HCT116 (cell line): ENCODE measurements at regions not wholly inside any gene's neighbourhood (a gene's known extent, or its start where the extent isn't known, plus 50 kb on each side); places are given as distances from the start of the nearest gene placed in this dataset.

Experiments used
- ATAC-seq: fragments of 200-7000 bp; cut with Tn5 transposase; 2 replicates; pipeline ENCODE4 v1.9.1; 2020; ENCODE audit warnings: mild to moderate bottlenecking, moderate library complexity
- BruUV-seq: library from RNA; stranded (reverse); fragments of 400-500 nt; replicated peaks from 2 replicates; lab custom pipeline; 2021; lab: Mats Ljungman, UMichigan
- CTCF ChIA-PET: fragments of 300-600 bp; sonication (Branson Sonifier 250); formaldehyde crosslinking; loops from one replicate; lab custom pipeline; 2021; ENCODE audit warnings: antibody characterized with exemption; lab: Charles Lee
- POLR2A ChIA-PET: fragments of 300-600, 350-600 bp; sonication (Branson Sonifier 250); formaldehyde crosslinking; loops from one replicate; lab custom pipeline; 2021; ENCODE audit warnings: antibody characterized with exemption; lab: Charles Lee
- RAD21 ChIA-PET, 2 experiments: fragments of 300-600 bp; sonication (Branson Sonifier 250); formaldehyde crosslinking; loops; one replicate each; lab custom pipeline; 2023; ENCODE audit warnings: low total read pairs in 2 of 2; ENCODE audit not compliant: uncharacterized antibody in 2 of 2, unreplicated experiment in 2 of 2, low non-redundant PET in 1 of 2; lab: Charles Lee
- DNase-seq: peaks from one replicate; pipeline ENCODE4 v3.0.0-alpha.2; 2010; ENCODE audit warnings: low read depth, low spot score
- H2AFZ ChIP-seq: fragments of 200-600 bp; shearing (Covaris generic), sonication (generic); 2 replicates; pipeline ENCODE4 v1.6.1; 2017; ENCODE audit warnings: low read depth, mixed run types, mixed read lengths, antibody characterized with exemption, low read length; ENCODE audit not compliant: poor library complexity, severe bottlenecking
- H3K27ac ChIP-seq: 2 replicates; pipeline ENCODE4 v1.5.1; 2012; ENCODE audit warnings: low read depth, low read length
- H3K27me3 ChIP-seq: fragments of 200-600 bp; sonication (generic); 2 replicates; pipeline ENCODE4 v1.6.1; 2016; ENCODE audit warnings: mixed run types, low read length, mixed read lengths; ENCODE audit not compliant: insufficient read depth
- H3K36me3 ChIP-seq, 2 experiments: fragments of 200-500 bp in 1 of 2; fragments of 200-600 bp in 1 of 2; sonication (Bioruptor generic) in 1 of 2; sonication (generic) in 1 of 2; 2 replicates each; pipeline versions ENCODE4 v1.5.1 to v1.6.1; 2014 to 2016; ENCODE audit warnings: low read length in 2 of 2, inconsistent platforms in 1 of 2, mixed read lengths in 1 of 2, mixed run types in 1 of 2; ENCODE audit not compliant: insufficient read depth in 2 of 2, control insufficient read depth in 1 of 2
- H3K4me1 ChIP-seq, 2 experiments: fragments of 200-600 bp in 1 of 2; sonication (generic) in 1 of 2; 2 replicates each; pipeline versions ENCODE4 v1.5.1 to v1.6.1; 2012 to 2017; ENCODE audit warnings: low read length in 2 of 2, inconsistent platforms in 1 of 2, mild to moderate bottlenecking in 1 of 2, mixed read lengths in 1 of 2, mixed run types in 1 of 2, moderate library complexity in 1 of 2; ENCODE audit not compliant: insufficient read depth in 2 of 2, control insufficient read depth in 1 of 2
- H3K4me2 ChIP-seq: fragments of 200-600 bp; sonication (generic); 2 replicates; pipeline ENCODE4 v1.6.1; 2017; ENCODE audit warnings: mixed run types, low read length, mixed read lengths
- H3K4me3 ChIP-seq, 2 experiments: fragments of 200-600 bp in 1 of 2; sonication (generic) in 1 of 2; replicated peaks in 1 of 2; 2 replicates each; pipeline ENCODE4 v1.5.1; 2011 to 2016; ENCODE audit warnings: low read length in 2 of 2, control low read depth in 1 of 2, low read depth in 1 of 2, mild to moderate bottlenecking in 1 of 2, mixed read lengths in 1 of 2, mixed run types in 1 of 2
- H3K79me2 ChIP-seq: fragments of 200-600 bp; sonication (generic); 2 replicates; pipeline ENCODE4 v1.6.1; 2017; ENCODE audit warnings: mild to moderate bottlenecking, mixed run types, low read length, moderate library complexity, mixed read lengths; ENCODE audit not compliant: insufficient read depth
- H3K9ac ChIP-seq: fragments of 200-600 bp; sonication (generic); 2 replicates; pipeline ENCODE4 v1.6.1; 2016; ENCODE audit warnings: low read length, mixed read lengths
- H3K9me2 ChIP-seq: fragments of 200-600 bp; sonication (generic), shearing (Covaris generic); 2 replicates; pipeline ENCODE4 v1.6.1; 2017; ENCODE audit warnings: mixed run types, mild to moderate bottlenecking, moderate library complexity; ENCODE audit not compliant: insufficient read depth
- H3K9me3 ChIP-seq, 2 experiments: fragments of 200-500 bp in 1 of 2; fragments of 200-600 bp in 1 of 2; sonication (Bioruptor generic) in 1 of 2; sonication (generic) in 1 of 2; 2 replicates each; pipeline ENCODE4 v1.6.1; 2014 to 2017; ENCODE audit warnings: low read length in 2 of 2, mixed read lengths in 2 of 2, inconsistent platforms in 1 of 2, low read depth in 1 of 2, mild to moderate bottlenecking in 1 of 2, mixed run types in 1 of 2, moderate library complexity in 1 of 2; ENCODE audit not compliant: control insufficient read depth in 1 of 2, insufficient read depth in 1 of 2
- H4K20me1 ChIP-seq: fragments of 200-600 bp; sonication (generic), shearing (Covaris generic); 2 replicates; pipeline ENCODE4 v1.6.1; 2017; ENCODE audit warnings: mixed run types, mild to moderate bottlenecking, moderate library complexity; ENCODE audit not compliant: insufficient read depth
- CEBPB ChIP-seq: IDR thresholded peaks from 2 replicates; pipeline ENCODE4 v1.6.1; 2012; ENCODE audit warnings: low read depth
- CTCF ChIP-seq, 3 experiments: fragments of 200-600 bp in 1 of 3; sonication (generic) in 1 of 3; IDR thresholded peaks in 2 of 3; conservative IDR thresholded peaks in 1 of 3; 2 replicates each; pipeline ENCODE4 v1.5.1; 2012 to 2017; ENCODE audit warnings: low read depth in 2 of 3, low read length in 2 of 3, antibody characterized with exemption in 1 of 3, borderline replicate concordance in 1 of 3, control low read depth in 1 of 3, mild to moderate bottlenecking in 1 of 3, mixed read lengths in 1 of 3, mixed run types in 1 of 3, moderate library complexity in 1 of 3; ENCODE audit not compliant: insufficient read depth in 1 of 3
- EGR1 ChIP-seq: IDR thresholded peaks from 2 replicates; pipeline ENCODE4 v1.6.1; 2012; ENCODE audit warnings: low read depth
- ELF1 ChIP-seq: IDR thresholded peaks from 2 replicates; pipeline ENCODE4 v1.6.1; 2012; ENCODE audit warnings: low read depth, borderline replicate concordance
- EZH2phosphoT487 ChIP-seq: fragments of 200-600 bp; IDR thresholded peaks from 2 replicates; pipeline ENCODE4 v1.6.1; 2018; ENCODE audit warnings: antibody characterized with exemption, borderline replicate concordance
- JUND ChIP-seq: IDR thresholded peaks from 2 replicates; pipeline ENCODE4 v1.6.1; 2012
- MAX ChIP-seq: IDR thresholded peaks from 2 replicates; pipeline ENCODE4 v1.6.1; 2012
- POLR2A ChIP-seq: IDR thresholded peaks from 2 replicates; pipeline ENCODE4 v1.7.0; 2011; ENCODE audit warnings: borderline replicate concordance; ENCODE audit not compliant: insufficient read depth, insufficient read length; ENCODE audit errors: extremely low read depth
- RAD21 ChIP-seq: IDR thresholded peaks from 2 replicates; pipeline ENCODE4 v1.6.1; 2012; ENCODE audit warnings: low read depth, mild to moderate bottlenecking
- SIN3A ChIP-seq: IDR thresholded peaks from 2 replicates; pipeline ENCODE4 v1.6.1; 2012; ENCODE audit warnings: low read depth
- SP1 ChIP-seq: IDR thresholded peaks from 2 replicates; pipeline ENCODE4 v1.6.1; 2012; ENCODE audit warnings: low read depth
- ZFX ChIP-seq: fragments of 450-650 bp; IDR thresholded peaks from 2 replicates; pipeline ENCODE4 v1.6.1; 2017
- intact Hi-C: fragments of 100-400 bp; cut with micrococcal nuclease; formaldehyde crosslinking; loops from 2 replicates; pipeline ENCODE4 v1.10.0; 2022

- no peak overlapping the region for H3K9ac ChIP-seq
- RAD21 ChIA-PET = no interaction called here
- BruUV-seq = no TSS peak
Observed at GRCh38 chr2:238775591-238775990, 72.3 kb upstream of the TWIST2 start.

More at GRCh38 chr2:238775591-238775990, 72.3 kb upstream of the TWIST2 start:
- Histone ChIP-seq H3K9me2 (no peaks in the 10 kb centered on the region), H3K36me3 (no peaks in the 10 kb centered on the region), H3K4me2 (no peak overlapping the region), H3K27ac (no peak overlapping the region), H3K9me3 (no peaks in the 10 kb centered on the region), H3K4me3 (no peak overlapping the region), H4K20me1 (no peaks in the 10 kb centered on the region), H2AFZ (no peak overlapping the region), H3K4me1 (no peaks in the 10 kb centered on the region), H3K79me2 (no peaks in the 10 kb centered on the region), H3K27me3 (peaks cover 5% of the 10 kb centered on the region; the same call in 1 of the 2 replicates)
- TF ChIP-seq RAD21 (no peak), CEBPB (no peak), MAX (no peak), JUND (no peak), ZFX (no peak), CTCF (IDR thresholded peaks at IDR 0.05 in 2 of 3, conservative IDR thresholded peaks at IDR 0.05 in 1 of 3; ENCODE audit: borderline replicate concordance in 1 of 3, insufficient read depth in 1 of 3, low read depth in 2 of 3, low read length in 2 of 3) (no peak), EGR1 (no peak), SIN3A (no peak), POLR2A (no peak), ELF1 (no peak), EZH2phosphoT487 (no peak), SP1 (no peak)
- ChIA-PET POLR2A (no interaction called here), CTCF (no interaction called here)
- DNase-seq = no peak
- ATAC-seq = no peak
- intact Hi-C loops = no loop called here
